ENCODE measurements at regions not wholly inside any gene's neighbourhood (a gene's known extent, or its start where the extent isn't known, plus 50 kb on each side); places are given as distances from the start of the nearest gene placed in this dataset.

DNA sequence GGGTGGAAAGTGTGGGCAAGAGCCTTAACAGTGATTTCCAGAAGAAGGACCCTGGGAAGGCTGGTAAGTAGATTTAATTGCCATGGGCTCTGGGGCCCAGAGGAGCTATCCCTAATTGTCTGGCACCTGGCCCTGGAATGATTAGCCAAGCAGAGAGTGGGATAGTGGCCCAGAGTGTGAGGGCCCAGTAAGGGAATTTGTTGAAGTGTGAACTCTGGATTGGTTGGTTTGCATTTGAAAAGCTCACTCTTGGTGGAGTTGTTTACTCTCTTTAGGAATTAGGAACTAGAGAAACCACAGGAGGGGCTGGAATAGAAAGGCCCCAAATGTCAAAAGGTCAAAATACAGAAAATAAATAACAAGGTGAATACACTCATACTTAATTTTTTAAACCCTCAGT lies 207.1 kb downstream of the GABRG2 start:
- TF ChIP-seq GATA2 (IDR thresholded peaks at IDR 0.05; ENCODE audit: low read depth, low read length): no peak
- TF ChIP-seq GATA3 (IDR thresholded peaks at IDR 0.05; ENCODE audit: low read depth, low read length): no peak

All from SH-SY5Y (cell line).